Testis (tissue), 2 donors: ENCODE measurements at regions not wholly inside any gene's neighbourhood (a gene's known extent, or its start where the extent isn't known, plus 50 kb on each side); places are given as distances from the start of the nearest gene placed in this dataset.

ENCODE experiments used
- DNase-seq: peaks from one replicate; pipeline ENCODE4 v3.0.0-alpha.2; 2019
- H3K27ac ChIP-seq, 2 donors: fragments of 200-600 bp; sonication (generic); one replicate each; pipeline ENCODE4 v1.5.1; 2019
- H3K27me3 ChIP-seq: fragments of 200-600 bp; sonication (generic); one replicate; pipeline ENCODE4 v1.5.1; 2019
- H3K36me3 ChIP-seq: fragments of 200-600 bp; sonication (generic); one replicate; pipeline ENCODE4 v1.5.1; 2017; ENCODE audit warnings: low read depth; ENCODE audit errors: missing control alignments
- H3K4me1 ChIP-seq: fragments of 200-600 bp; sonication (generic); one replicate; pipeline ENCODE4 v1.5.1; 2019
- H3K4me3 ChIP-seq, 2 donors: fragments of 200-600 bp; sonication (generic); one replicate each; pipeline ENCODE4 v1.5.1; 2017 to 2019
- H3K9me3 ChIP-seq: fragments of 200-600 bp; sonication (generic); one replicate; pipeline ENCODE4 v1.5.1; 2017
- POLR2A ChIP-seq: fragments of 450-650 bp; IDR thresholded peaks from one replicate; pipeline ENCODE4 v1.6.1; 2017; ENCODE audit warnings: antibody characterized with exemption, mild to moderate bottlenecking, moderate library complexity
- WGBS, 2 donors: methylation state at CpG; one replicate each; pipeline ENCODE4 v1.1.5; 2018; 5-methylcytosine and 5-hydroxymethylcytosine counted together
- intact Hi-C: fragments of 100-400 bp; cut with DNase I; formaldehyde crosslinking; loops from one replicate; pipeline ENCODE4 v1.15.1; 2023; ENCODE audit warnings: low total_unique reads
- TF ChIP-seq, protein P1 (sequence below), 3 experiments: fragments of 450-650 bp in 2 of 3; fragments of 200-600 bp in 1 of 3; sonication (generic) in 1 of 3; IDR thresholded peaks; one replicate each; pipeline ENCODE4 v1.5.1; 2016 to 2019; ENCODE audit warnings: antibody characterized with exemption in 3 of 3, mild to moderate bottlenecking in 2 of 3, moderate library complexity in 1 of 3

DNA sequence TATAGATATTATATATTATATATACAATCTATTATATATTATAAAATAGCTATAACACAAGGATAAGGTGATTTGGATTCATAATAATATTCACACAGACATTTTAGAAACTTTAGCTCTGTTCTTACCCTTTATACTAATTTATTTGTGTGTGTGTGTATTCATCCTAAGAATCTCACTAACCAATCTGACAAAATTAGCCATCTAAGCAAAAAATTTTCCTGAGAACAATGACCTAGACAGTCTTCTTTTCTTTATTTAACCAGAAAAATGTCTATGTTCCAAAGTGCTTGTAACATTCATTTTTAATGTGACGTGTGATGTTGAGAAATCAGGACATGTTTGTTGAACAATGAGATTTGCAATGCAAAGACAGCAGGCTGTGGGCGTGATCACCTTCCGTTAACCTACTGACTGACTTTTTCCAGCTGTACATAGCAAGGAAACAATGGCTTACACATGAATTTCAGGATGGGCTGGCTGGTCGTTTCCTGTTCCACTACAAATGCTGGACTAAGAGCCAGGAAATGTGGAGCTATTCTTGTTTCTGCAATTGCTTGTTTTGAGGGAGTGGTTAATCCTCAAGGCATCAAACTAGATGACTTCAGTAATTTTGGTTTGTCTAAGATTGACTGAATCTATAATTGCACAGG, 634.6 kb upstream of the ARGLU1 start:
- H3K27me3 ChIP-seq, result no peaks in the 10 kb centered on the region
- DNase-seq, result no peak
- TF ChIP-seq, protein P1, sequence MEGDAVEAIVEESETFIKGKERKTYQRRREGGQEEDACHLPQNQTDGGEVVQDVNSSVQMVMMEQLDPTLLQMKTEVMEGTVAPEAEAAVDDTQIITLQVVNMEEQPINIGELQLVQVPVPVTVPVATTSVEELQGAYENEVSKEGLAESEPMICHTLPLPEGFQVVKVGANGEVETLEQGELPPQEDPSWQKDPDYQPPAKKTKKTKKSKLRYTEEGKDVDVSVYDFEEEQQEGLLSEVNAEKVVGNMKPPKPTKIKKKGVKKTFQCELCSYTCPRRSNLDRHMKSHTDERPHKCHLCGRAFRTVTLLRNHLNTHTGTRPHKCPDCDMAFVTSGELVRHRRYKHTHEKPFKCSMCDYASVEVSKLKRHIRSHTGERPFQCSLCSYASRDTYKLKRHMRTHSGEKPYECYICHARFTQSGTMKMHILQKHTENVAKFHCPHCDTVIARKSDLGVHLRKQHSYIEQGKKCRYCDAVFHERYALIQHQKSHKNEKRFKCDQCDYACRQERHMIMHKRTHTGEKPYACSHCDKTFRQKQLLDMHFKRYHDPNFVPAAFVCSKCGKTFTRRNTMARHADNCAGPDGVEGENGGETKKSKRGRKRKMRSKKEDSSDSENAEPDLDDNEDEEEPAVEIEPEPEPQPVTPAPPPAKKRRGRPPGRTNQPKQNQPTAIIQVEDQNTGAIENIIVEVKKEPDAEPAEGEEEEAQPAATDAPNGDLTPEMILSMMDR (IDR thresholded peaks at IDR 0.05), result no peak
- TF ChIP-seq POLR2A, result no peak
- no peaks in the 10 kb centered on the region for H3K4me1 ChIP-seq
- no peaks in the 10 kb centered on the region for H3K9me3 ChIP-seq
- no peak overlapping the region for H3K27ac ChIP-seq
- H3K4me3 ChIP-seq, result no peak overlapping the region
- intact Hi-C loops, result loop anchor here (10.0 kb wide), 1 partner anchor 952 kb away; no protein-coding TSS in a partner anchor
- 63 to 70% methylated on average over 4 of the region's 4 CpGs for WGBS, 2 donors
- no peaks in the 10 kb centered on the region for H3K36me3 ChIP-seq

DNA sequence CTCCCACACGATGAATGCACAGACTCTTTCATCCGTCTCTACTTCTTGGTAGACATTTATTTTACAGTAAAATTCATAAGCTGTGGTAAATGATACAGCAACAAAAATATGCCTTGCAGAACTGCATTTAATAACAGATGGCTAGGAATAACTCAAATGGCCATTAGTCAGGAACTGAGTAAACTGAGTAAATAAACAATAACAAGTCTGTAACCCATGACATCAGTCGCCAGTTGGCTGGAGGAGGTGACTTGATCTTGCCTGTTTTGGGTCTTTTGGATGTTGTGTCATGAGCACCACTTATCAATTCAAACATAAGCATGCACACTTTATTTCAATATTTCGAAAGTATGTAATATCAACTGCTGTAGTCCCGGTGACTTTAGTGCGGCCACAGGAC, 632.6 kb upstream of the ARGLU1 start:
- Histone ChIP-seq H3K27ac (no peak overlapping the region), H3K4me3 (no peak overlapping the region), H3K36me3 (no peaks in the 10 kb centered on the region), H3K4me1 (no peaks in the 10 kb centered on the region), H3K27me3 (no peaks in the 10 kb centered on the region), H3K9me3 (no peaks in the 10 kb centered on the region)
- 90 to 99% methylated on average over 6 of the region's 6 CpGs for WGBS, 2 donors
- DNase-seq, result no peak
- intact Hi-C loops, result loop anchor here (10.0 kb wide), 1 partner anchor 954 kb away; no protein-coding TSS in a partner anchor
- TF ChIP-seq, protein P1 (IDR thresholded peaks at IDR 0.05), result no peak
- no peak for TF ChIP-seq POLR2A

GRCh38 chr13:107192289-107192688, 624.4 kb upstream of the ARGLU1 start:
- DNase-seq, result no peak
- H3K27ac ChIP-seq, result no peak overlapping the region
- no peaks in the 10 kb centered on the region for H3K27me3 ChIP-seq
- 51 to 64% methylated on average over 7 of the region's 7 CpGs for WGBS, 2 donors
- TF ChIP-seq POLR2A, result no peak
- TF ChIP-seq, protein P1 (IDR thresholded peaks at IDR 0.05), result no peak
- H3K4me1 ChIP-seq, result no peaks in the 10 kb centered on the region
- intact Hi-C loops, result no loop called here
- H3K4me3 ChIP-seq, result no peak overlapping the region
- H3K36me3 ChIP-seq, result no peaks in the 10 kb centered on the region
- no peaks in the 10 kb centered on the region for H3K9me3 ChIP-seq

GRCh38 chr13:107190065-107190464, 622.1 kb upstream of the ARGLU1 start:
- Histone ChIP-seq H3K4me3 (no peak overlapping the region), H3K9me3 (no peaks in the 10 kb centered on the region), H3K4me1 (no peaks in the 10 kb centered on the region), H3K36me3 (no peaks in the 10 kb centered on the region), H3K27me3 (no peaks in the 10 kb centered on the region), H3K27ac (no peak overlapping the region)
- intact Hi-C loops, result no loop called here
- 93 to 94% methylated on average over 1 of the region's 1 CpG for WGBS, 2 donors
- TF ChIP-seq, protein P1 (IDR thresholded peaks at IDR 0.05), result no peak
- TF ChIP-seq POLR2A, result no peak
- no peak for DNase-seq

- Histone ChIP-seq H3K4me1 (no peaks in the 10 kb centered on the region), H3K9me3 (no peaks in the 10 kb centered on the region), H3K4me3 (no peak overlapping the region), H3K36me3 (no peaks in the 10 kb centered on the region), H3K27ac (no peak overlapping the region), H3K27me3 (no peaks in the 10 kb centered on the region)
- intact Hi-C loops, result no loop called here
- TF ChIP-seq POLR2A, result no peak
- TF ChIP-seq, protein P1 (IDR thresholded peaks at IDR 0.05), result no peak
- WGBS, 2 donors, result 92 to 100% methylated on average over 4 of the region's 4 CpGs
- no peak for DNase-seq
Measured at GRCh38 chr13:107185889-107186288, 618.0 kb upstream of the ARGLU1 start.
